Umbilical cord (tissue), 1 donor: ENCODE measurements at regions not wholly inside any gene's neighbourhood (a gene's known extent, or its start where the extent isn't known, plus 50 kb on each side); places are given as distances from the start of the nearest gene placed in this dataset.

Experiments
- DNase-seq: peaks from one replicate; pipeline ENCODE4 v3.0.0-alpha.2; 2015; ENCODE audit warnings: low spot score

DNA sequence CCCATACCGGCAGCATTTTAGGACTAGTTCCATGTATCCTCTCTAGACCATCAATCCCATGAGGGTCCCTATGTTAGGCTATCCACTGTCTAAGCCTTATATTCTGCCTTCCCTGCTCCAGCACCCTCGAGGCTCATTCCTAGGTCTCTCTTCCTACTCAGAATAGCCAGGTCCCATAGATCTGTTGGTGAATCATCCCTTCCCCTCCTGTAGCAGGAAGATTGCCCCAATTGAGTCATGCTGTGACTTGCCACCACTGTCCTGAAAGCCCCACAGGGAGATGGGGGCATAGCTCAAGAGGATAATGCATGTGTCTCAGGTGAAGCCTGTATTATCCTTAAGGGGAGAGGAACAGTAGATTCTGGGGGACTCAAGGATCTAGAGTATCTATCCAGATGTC lies 143.1 kb upstream of the MOCS1 start:
- no peak for DNase-seq

GRCh38 chr6:40075056-40075590 lies 140.9 kb upstream of the MOCS1 start:
- no peak for DNase-seq

- peak; percentile 62 for DNase-seq
Observed at GRCh38 chr6:40074306-40075055, 140.2 kb upstream of the MOCS1 start.

DNA sequence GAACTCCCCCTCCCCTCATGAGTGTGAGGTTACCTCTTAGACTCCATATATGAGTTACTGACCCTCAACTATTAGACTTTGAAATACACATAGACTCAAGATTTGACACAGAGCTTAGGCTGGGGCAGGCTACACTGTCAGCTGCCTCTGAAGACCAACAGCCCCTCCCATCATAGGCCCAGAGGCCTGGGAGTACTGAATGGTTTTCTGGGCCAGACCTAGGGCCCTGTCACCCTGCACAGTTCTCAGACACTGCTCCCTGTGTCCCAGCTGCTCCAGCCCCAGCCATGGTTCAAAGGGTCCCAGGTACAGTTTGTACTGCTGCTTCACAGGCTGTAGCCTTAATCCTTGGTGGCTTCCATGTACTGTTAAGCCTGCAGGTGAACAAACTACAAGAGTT lies 132.1 kb upstream of the MOCS1 start:
- no peak for DNase-seq

DNA sequence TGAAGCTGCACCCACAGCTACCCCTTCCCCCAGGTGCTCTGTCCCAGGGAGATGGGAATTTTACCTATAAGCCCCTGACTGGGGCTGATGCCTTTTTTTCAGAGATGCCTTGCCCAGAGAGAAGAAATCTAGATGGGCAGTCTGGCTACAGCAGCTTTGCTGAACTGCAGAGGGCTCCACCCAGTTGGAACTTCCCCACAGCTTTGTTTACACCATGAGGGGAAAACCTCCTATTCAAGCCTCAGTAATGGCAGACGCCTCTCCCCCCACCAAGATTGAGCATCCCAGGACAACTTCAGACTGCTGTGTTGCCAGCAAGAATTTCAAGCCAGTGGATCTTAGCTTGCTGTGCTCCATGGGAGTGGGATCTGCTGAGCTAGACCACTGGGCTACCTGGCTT lies 122.6 kb upstream of the MOCS1 start:
- DNase-seq, result no peak

- no peak for DNase-seq
Observed at GRCh38 chr6:40054602-40055001, 120.3 kb upstream of the MOCS1 start.

DNA sequence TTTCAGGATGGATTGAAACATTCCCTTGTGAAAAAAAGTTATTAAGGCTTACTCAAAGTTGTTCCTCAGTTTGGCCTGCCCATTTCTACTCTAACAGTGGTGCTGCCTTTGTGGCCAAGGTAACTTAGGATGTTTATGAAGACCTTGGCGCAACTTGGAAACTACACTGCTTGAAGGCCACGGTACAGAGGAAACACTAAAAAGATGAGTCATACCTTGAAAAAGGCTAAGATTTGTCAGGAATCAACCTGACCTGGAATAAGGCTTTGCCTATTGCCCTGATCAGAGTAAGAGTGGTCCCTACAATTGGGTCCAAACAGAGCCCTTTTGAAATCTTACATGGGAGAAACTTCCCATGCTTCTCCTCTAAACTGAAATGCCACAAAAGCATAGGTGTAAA lies 119.9 kb upstream of the MOCS1 start:
- no peak for DNase-seq

- no peak for DNase-seq
Observed at GRCh38 chr6:40049128-40049527, 114.9 kb upstream of the MOCS1 start.

- no peak for DNase-seq
Observed at GRCh38 chr6:40044196-40044595, 109.9 kb upstream of the MOCS1 start.

- no peak for DNase-seq
Observed at GRCh38 chr6:40042232-40042631, 108.0 kb upstream of the MOCS1 start.

GRCh38 chr6:40039042-40039441 lies 104.8 kb upstream of the MOCS1 start:
- no peak for DNase-seq

- DNase-seq, result no peak
Observed at GRCh38 chr6:40038626-40039025, 104.4 kb upstream of the MOCS1 start.

DNA sequence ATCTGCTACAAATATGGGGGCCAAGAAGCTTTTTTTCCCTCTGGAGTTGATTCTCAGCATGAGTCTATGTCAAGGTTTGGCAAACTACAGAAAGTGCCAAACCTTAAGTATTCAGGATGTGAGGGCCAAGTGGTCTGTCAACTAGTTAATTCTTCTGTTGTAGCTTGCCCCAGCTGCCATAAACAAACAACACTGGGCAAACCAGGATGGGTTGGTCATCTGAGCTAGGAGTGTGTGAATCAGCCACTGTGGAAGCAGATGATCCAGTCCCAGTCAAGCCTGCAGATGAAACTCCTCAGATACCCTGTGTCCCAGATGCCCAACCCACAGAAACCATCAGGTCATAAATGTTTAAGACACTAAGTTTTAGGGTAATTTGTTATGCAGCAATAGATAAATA lies 103.0 kb upstream of the MOCS1 start:
- no peak for DNase-seq

DNA sequence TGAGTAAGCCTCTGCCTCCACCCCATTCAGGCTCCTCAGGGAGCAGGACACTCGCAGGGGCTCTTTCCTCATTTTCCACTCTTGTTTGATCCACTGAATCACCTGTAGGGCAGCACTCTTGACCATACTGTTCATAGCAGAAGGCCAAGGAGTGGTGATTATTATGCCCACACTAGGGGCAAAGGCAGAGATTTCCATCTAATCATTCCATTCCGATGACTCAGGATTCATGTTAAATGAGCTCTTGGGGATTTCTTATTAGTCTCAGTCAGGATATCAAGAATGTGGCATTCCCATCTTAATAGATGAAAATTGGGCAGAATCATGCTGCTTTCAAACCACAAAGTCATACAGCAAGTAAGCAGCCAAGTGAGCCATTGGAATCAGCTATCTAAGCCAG lies 101.9 kb upstream of the MOCS1 start:
- DNase-seq, result no peak

DNA sequence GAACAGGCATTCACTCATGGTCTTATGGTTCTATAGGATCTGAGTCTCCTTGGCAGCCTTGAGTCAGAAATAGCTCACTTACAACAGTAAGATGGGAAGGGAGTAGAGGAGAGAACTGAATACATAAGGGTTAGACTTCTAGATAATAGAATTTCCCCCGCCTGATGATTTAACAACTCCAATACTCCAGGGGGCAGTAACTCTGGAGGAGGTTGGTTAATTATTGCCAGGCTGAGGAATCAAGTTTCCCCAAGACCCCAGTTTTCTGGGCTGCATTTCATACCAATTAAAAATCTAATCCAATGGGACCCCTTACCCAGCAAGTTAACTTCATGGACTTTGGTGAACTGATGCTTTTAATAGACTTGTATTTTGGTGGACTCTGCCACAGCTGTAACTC lies 94.2 kb upstream of the MOCS1 start:
- no peak for DNase-seq

DNA sequence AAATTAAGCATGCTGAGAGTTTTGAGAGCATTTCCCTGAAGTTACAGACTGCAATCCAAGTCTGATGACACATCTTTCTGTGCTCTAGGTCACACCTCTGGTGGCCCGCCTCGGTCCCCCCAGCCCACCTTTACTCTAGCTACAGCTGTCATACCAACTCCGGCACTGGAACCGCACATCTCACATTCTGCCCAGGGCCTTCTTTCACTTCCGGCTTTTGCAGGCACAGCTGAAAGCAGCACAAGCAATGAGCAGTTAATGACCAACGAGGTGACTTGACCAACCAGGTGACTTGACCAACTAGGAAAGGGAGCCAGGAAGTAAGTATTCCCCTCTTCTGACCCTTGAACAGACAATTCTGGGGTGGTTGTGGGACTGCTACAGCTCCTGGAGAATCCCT lies 88.6 kb upstream of the MOCS1 start:
- no peak for DNase-seq

- no peak for DNase-seq
Observed at GRCh38 chr6:40020166-40020565, 85.9 kb upstream of the MOCS1 start.

DNA sequence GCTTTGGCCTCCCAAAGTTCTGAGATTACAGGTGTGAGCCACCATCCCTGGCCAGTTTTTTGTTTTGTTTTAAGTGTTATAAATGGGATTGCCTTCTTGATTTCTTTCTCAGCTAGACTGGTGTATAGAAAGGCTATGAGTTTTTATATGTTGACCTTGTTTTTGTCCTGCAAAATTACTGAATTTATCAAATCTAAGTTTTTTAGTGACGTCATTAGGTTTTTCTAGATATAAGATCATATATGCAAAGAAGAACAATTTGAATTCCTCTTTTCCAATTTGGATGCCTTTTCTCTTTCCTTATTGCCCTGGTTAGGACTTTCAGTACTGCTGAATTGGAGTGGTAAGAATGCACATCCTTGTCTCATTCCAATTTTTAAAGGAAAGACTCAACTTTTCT lies 81.3 kb upstream of the MOCS1 start:
- no peak for DNase-seq

DNA sequence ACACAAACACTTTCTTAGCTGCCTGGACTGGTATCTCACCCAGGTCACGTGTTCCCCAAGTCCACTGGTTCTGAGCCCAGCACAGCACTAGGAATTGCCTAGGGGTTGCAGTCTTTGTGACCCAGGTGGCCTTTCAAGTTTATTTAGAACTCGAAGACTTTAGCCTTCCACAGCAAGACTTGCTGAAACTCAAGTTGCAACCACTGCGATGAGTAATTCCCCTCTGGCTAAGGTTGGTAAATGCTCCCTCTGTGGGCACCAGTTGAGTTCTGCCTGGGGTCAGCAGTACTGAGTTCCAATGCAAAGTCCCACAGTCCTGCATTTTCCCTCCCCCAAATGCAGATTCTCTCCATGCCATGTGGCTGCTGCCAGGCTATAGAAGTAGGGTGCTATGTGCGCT lies 77.6 kb upstream of the MOCS1 start:
- DNase-seq, result no peak

DNA sequence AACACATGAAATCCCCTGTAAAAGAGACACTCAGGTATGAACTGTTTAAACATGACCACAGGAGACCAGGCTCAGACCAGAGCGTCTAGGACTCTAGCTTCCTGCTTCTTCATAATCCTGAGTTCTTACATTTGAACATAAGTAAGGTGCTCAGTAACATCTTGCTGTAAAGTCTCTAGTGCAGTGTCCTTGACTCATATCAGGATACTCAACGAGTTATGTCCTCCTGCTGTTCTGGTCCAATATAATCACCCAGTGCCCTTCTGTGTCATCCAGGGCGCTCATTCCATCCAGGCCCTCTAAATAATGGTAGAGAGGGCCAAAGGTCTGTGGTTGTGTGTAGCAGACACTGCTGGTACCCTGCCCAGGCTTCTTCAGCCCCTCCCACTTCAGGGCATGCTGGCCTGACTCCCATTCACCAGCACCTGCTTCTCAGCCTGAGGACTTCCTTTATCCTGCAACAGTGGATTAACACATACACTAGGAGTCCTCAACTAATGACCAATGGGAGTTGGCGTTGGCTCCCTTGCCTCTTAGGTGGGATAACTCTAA lies 66.8 kb upstream of the MOCS1 start:
- no peak for DNase-seq

- no peak for DNase-seq
Observed at GRCh38 chr6:39999006-39999867, 65.0 kb upstream of the MOCS1 start.

DNA sequence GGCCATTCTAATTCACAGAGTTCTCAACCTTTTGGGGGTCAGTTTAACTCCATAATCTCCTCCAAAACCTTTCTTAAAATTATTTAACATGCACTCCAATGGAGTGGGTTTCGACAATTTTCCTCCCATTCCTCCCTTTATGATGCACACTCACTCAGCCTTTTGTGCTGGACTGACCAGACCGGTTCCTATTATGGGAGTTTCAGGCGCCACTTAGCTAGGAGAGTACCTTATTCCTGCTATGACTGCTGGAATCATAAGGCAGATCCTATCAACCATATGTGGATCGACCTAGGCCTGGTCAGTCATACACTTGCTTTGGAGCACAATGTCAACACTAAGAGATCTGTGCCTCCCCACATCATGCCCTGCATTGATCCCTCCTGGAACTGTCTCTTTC lies 63.9 kb upstream of the MOCS1 start:
- no peak for DNase-seq
